ENCODE measurements at regions not wholly inside any gene's neighbourhood (a gene's known extent, or its start where the extent isn't known, plus 50 kb on each side); places are given as distances from the start of the nearest gene placed in this dataset.

- Histone ChIP-seq H3K56ac (replicated peaks; ENCODE audit: insufficient read length, low read depth, low read length) (no peak overlapping the region), H4K91ac (replicated peaks; ENCODE audit: insufficient read length, low read length) (no peak overlapping the region), H3K79me1 (ENCODE audit: low read depth, low read length) (no peaks in the 10 kb centered on the region), H4K5ac (ENCODE audit: insufficient read length, low read depth, low read length) (no peak overlapping the region), H3K23ac (ENCODE audit: insufficient read length) (no peak overlapping the region), H4K20me1 (replicated peaks in 1 of 2; ENCODE audit: control insufficient read depth in 1 of 2, insufficient read depth in 2 of 2, low read length in 2 of 2) (no peaks in the 10 kb centered on the region), H3K79me2 (ENCODE audit: control insufficient read depth in 1 of 2, insufficient read depth in 2 of 2, low read length in 2 of 2) (no peaks in the 10 kb centered on the region), H3K9ac (replicated peaks in 1 of 4; ENCODE audit: extremely low read depth in 1 of 4, low read depth in 3 of 4, low read length in 3 of 4) (no peak overlapping the region), H3K36me3 (ENCODE audit: control insufficient read depth in 2 of 4, insufficient read depth in 4 of 4, low read length in 3 of 4) (no peaks in the 10 kb centered on the region), H3K27me3 (replicated peaks in 1 of 4; ENCODE audit: control insufficient read depth in 3 of 4, extremely low read depth in 1 of 4, insufficient read depth in 3 of 4, low read length in 3 of 4) (no peaks in the 10 kb centered on the region), H3K9me3 (ENCODE audit: insufficient read depth in 2 of 2, low read depth in 1 of 2, low read length in 1 of 2) (no peaks in the 10 kb centered on the region), H2BK12ac (ENCODE audit: low read depth, low read length) (no peak overlapping the region), H3K4me1 (replicated peaks in 1 of 4; ENCODE audit: control insufficient read depth in 3 of 4, insufficient read depth in 4 of 4, low read length in 3 of 4) (no peaks in the 10 kb centered on the region), H2BK15ac (ENCODE audit: low read length) (no peak overlapping the region), H4K8ac (ENCODE audit: extremely low read depth, insufficient read depth, low read length) (no peak overlapping the region; the same call in 1 of the 2 replicates), H2AK5ac (ENCODE audit: low read depth, low read length) (no peak overlapping the region), H3K18ac (ENCODE audit: extremely low read depth, low read length) (no peak overlapping the region), H2AFZ (ENCODE audit: low read length) (no peak overlapping the region), H3K4me2 (ENCODE audit: insufficient read depth in 1 of 2, low read depth in 2 of 2, low read length in 2 of 2) (no peak overlapping the region), H3K27ac (ENCODE audit: low read depth, low read length) (no peak overlapping the region), H3K14ac (ENCODE audit: insufficient read length) (no peak overlapping the region), H3K4me3 (ENCODE audit: extremely low read depth in 1 of 4, insufficient read depth in 2 of 4, low read depth in 3 of 4, low read length in 4 of 4) (no peak overlapping the region), H2BK20ac (ENCODE audit: low read length) (no peak overlapping the region), H3K4ac (replicated peaks; ENCODE audit: insufficient read length, low read depth, low read length) (no peak overlapping the region), H2BK120ac (replicated peaks; ENCODE audit: low read depth, low read length) (no peak overlapping the region), H2BK5ac (ENCODE audit: low read depth, low read length) (no peak overlapping the region), H3K23me2 (ENCODE audit: low read depth, low read length) (no peaks in the 10 kb centered on the region)
- FAIRE-seq, result no peak
- no peak for DNase-seq (ENCODE audit: low read depth in 1 of 2, low spot score in 2 of 2)
- ChIA-PET POLR2A (ENCODE audit: partially characterized antibody) (no interaction called here), CTCF (ENCODE audit: partially characterized antibody) (interaction anchor here (1.0 kb wide), 1 partner anchor 147 kb away, joined by 3 read pairs; no protein-coding TSS in a partner anchor)
- 94% methylated on average over 2 of the region's 2 CpGs; no CpG with 5 or more reads in 1 of the 2 experiments for WGBS, 2 experiments (ENCODE audit: extremely low coverage in 1 of 2, insufficient coverage in 1 of 2, insufficient read length in 1 of 2, insufficient replicate concordance in 2 of 2, low coverage in 1 of 2, low lambda C conversion rate in 2 of 2, missing lambda C conversion rate in 1 of 2)
- TF ChIP-seq SP2 (IDR thresholded peaks at IDR 0.05; ENCODE audit: low read length) (no peak), RXRA (IDR thresholded peaks at IDR 0.05; ENCODE audit: insufficient read depth, low read depth, low read length) (no peak), EZH2 (IDR thresholded peaks at IDR 0.05; ENCODE audit: low read depth, low read length, severe bottlenecking) (no peak), YY1 (IDR thresholded peaks at IDR 0.05; ENCODE audit: low read depth, low read length) (no peak), CEBPB (IDR thresholded peaks at IDR 0.05; ENCODE audit: low read depth, low read length) (no peak), BRCA1 (IDR thresholded peaks at IDR 0.05; ENCODE audit: low read depth, low read length) (no peak), E2F6 (IDR thresholded peaks at IDR 0.05) (no peak), KDM1A (IDR thresholded peaks at IDR 0.05; ENCODE audit: borderline replicate concordance, low read length) (no peak), SIX5 (IDR thresholded peaks at IDR 0.05; ENCODE audit: low read depth, low read length) (no peak), BCL11A (IDR thresholded peaks at IDR 0.05; ENCODE audit: low read depth in 2 of 2, low read length in 2 of 2) (no peak), HDAC2 (IDR thresholded peaks at IDR 0.05; ENCODE audit: borderline replicate concordance in 1 of 2, low read depth in 2 of 2, low read length in 2 of 2) (no peak), SRF (IDR thresholded peaks at IDR 0.05; ENCODE audit: low read depth, low read length) (no peak), SP4 (IDR thresholded peaks at IDR 0.05; ENCODE audit: low read length) (no peak)
These were observed 71.4 kb downstream of the CUZD1 start for GRCh38 chr10:122774231-122774630.

All from H1 (cell line).